GM13976 (cell line): ENCODE measurements at regions not wholly inside any gene's neighbourhood (a gene's known extent, or its start where the extent isn't known, plus 50 kb on each side); places are given as distances from the start of the nearest gene placed in this dataset.

Experiments used
- DNase-seq: peaks from one replicate; pipeline ENCODE4 v3.0.0; 2012; ENCODE audit warnings: low spot score
- in situ Hi-C: fragments of 300-500 bp; cut with MboI; formaldehyde crosslinking; loops from one replicate; pipeline ENCODE4 v1.12.0; 2022; ENCODE audit warnings: low sequenced_read_pairs, mixed read lengths, inconsistent platforms; ENCODE audit not compliant: unreplicated experiment
- TF ChIP-seq, protein P1 (sequence below): IDR thresholded peaks from 2 replicates; pipeline ENCODE4 v1.5.1; 2012; ENCODE audit warnings: borderline replicate concordance, mild to moderate bottlenecking; ENCODE audit not compliant: insufficient read depth; ENCODE audit errors: extremely low read depth, missing control alignments, control extremely low read depth

DNA sequence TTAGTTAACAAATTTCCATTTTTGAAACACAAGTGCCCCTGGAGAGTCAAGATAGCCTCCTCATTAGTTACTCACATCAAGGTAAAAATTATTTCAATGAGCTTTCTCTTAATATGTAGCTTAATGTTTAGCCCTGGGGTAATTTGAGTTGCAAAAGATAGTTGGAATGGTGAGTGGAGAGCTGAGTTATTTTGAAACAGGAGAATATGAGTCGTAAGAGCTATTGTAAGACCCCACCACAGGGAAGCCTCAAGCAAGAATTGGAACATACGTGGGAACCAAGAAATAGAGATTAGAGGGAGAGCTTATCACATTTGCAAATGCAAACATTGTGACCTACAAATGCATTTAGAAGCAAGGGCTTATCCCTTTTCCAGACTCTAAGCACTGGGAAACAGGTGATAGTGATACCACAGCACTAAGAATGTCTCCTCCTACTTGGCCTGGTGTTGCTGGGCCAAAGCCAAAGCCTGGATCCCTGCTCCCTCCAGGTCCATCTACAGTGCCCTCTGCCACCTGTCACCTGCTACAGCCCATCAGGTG lies 635.1 kb downstream of the PTPRC start:
- no peak for DNase-seq
- in situ Hi-C loops = no loop called here
- TF ChIP-seq, protein P1, sequence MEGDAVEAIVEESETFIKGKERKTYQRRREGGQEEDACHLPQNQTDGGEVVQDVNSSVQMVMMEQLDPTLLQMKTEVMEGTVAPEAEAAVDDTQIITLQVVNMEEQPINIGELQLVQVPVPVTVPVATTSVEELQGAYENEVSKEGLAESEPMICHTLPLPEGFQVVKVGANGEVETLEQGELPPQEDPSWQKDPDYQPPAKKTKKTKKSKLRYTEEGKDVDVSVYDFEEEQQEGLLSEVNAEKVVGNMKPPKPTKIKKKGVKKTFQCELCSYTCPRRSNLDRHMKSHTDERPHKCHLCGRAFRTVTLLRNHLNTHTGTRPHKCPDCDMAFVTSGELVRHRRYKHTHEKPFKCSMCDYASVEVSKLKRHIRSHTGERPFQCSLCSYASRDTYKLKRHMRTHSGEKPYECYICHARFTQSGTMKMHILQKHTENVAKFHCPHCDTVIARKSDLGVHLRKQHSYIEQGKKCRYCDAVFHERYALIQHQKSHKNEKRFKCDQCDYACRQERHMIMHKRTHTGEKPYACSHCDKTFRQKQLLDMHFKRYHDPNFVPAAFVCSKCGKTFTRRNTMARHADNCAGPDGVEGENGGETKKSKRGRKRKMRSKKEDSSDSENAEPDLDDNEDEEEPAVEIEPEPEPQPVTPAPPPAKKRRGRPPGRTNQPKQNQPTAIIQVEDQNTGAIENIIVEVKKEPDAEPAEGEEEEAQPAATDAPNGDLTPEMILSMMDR = no peak

DNA sequence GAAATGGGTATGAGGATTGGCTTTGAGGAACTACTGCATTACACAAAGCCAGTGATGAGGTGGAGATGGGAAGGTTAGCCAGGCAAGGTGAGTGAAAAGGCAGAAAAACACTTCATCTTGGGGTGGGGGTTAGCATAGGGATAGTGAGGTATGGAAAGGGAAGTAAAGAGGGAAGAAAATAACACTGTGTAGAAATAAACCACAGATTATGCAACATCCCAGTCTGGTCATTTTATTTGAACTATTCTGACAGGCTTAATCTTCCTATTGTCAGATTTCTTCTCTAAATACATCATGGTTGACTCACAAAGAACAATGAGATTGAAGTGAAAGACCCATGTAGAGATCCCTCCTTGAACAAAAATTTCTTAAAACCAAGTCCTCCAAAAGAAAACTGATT lies 640.2 kb downstream of the PTPRC start:
- no peak for DNase-seq
- TF ChIP-seq, protein P1 = no peak
- in situ Hi-C loops = no loop called here

DNA sequence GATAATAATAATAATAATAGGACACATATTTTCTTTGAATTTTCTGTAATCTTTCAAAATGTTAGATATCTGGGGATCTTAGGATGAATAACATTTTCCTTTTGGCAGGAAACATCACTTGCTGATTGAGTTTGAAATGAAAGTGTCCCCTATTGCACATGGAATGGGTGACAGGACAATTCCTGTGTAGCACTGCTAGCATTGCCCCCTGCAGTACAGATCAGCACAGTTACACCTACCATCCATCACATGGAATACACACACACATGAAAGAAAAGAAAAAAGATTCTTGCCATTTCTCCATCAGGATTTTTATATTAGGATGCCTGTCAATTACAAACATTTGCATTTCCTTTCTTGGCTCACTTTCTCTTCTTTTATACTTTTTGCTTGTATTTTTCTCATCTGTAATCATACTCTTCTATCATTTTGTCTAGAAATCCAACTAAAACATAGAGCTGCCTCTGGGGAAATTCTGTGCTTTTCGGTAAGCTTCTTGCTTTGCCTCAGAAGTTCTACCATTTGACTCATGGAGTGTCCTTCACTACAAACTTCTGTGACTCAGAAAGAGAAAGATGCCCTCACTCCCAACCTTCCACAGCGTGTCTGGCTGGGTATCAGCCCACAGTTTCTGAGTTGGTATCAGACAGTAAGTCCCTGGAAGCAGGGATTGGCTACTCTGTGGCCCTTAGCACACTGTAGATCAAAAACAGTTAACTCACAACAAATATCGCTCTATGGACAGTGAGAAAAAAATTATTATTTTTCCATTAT lies 641.2 kb downstream of the PTPRC start:
- peak; percentile 8 for DNase-seq
- in situ Hi-C loops = no loop called here
- TF ChIP-seq, protein P1 = no peak

DNA sequence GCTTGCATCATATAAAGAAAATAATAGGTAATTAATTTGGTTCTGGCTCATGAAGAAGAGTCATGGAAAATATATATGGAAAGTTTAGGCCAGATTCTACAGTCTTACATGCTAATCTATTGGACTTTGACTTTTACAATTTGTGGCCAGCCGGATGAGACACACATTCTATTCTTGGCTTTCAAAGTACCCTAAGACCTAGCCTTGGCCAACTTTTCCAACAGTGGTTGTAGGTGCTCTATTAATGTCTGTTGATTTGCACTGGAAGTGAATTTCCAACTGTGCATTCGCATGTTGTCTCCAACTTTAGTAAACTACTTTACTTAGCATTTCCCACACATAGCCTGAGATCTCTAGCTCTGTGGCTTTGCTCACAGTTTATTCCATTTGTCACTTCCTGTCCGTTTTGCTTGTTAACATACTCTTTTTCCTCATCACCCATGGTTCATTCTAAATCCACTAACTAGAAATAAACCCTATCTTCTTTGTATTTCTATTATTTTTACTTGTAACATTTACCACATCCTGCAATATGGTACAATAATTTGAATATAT lies 644.0 kb downstream of the PTPRC start:
- no peak for DNase-seq

DNA sequence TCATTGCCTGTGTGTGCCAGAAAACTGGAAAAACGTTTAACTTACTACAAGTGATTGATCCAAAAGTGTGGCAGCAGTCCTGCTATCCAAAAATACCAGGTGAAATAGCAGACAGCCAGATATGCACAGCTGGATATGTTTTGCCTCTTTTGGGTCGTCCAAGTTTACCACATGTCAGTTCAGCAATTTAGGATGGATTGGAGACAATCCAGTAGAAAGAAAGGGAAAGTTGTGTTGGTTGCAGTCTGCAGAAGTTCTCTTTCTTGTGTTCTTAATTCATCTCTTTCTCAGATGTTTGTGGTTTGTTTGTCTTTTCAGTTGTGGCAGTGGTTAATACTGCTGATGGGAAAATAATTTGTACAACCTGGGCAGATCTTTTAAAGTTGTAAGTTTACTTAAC lies 645.0 kb downstream of the PTPRC start:
- in situ Hi-C loops = no loop called here
- no peak for DNase-seq
- TF ChIP-seq, protein P1 = no peak

More for the DNA sequence above, 644.0 kb downstream of the PTPRC start:
- in situ Hi-C loops = no loop called here
- TF ChIP-seq, protein P1 = no peak

DNA sequence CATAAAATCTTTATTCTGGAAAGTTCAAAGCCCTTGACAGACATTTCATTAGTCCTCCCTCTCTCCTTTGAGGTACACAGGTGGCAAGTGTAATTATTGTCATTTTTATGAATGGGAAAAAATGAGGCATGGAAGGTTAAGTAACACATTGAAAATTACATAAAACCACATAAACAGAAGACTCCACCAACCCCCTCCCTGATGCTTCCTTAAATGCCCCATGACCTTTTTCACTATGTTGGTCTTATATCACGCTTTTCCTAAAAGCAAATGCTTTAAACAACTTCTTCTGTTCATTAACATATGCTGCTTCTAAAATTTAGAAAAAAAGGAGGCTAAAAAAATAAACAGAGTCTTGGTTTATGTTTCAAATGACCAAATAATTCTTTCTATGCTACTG lies 648.4 kb downstream of the PTPRC start:
- TF ChIP-seq, protein P1 = no peak
- in situ Hi-C loops = no loop called here
- DNase-seq = no peak
